ENCODE measurements at regions not wholly inside any gene's neighbourhood (a gene's known extent, or its start where the extent isn't known, plus 50 kb on each side); places are given as distances from the start of the nearest gene placed in this dataset.

DNA sequence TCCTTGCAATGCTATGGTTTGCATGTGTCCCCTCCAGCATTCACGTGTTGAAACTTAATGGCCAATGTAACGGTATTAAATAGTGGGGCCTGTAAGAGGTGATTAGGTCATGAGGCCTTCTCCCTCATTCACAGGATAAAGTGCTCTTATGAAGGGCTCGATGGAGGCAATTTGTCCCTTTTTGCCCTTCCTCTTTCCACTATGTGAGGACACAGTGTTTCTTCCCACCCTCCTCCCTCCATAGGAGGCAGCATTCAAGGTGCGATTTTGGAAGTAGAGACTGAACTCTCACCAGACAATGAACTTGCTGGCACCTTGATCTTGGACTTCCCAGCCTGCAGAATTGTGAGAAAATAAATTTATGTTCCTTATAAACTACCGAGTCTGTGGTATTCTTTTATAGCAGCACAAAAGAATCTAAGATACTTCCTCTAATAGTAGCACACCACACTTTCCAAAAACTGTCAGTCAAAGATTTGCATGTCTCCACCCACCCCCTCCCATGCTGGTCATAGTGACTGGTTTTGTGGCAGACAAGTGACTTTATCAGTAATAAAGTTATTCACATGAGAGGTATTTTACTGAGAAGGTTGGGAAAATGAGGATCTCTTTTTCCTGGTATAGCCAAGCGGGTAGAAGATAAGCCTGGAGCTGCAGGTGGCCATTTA lies 113.5 kb upstream of the TTC29 start:
- TF ChIP-seq JUND (IDR thresholded peaks at IDR 0.05; ENCODE audit: low read length) (no peak), TAF1 (IDR thresholded peaks at IDR 0.05; ENCODE audit: low read depth, low read length) (no peak), POLR2AphosphoS5 (IDR thresholded peaks at IDR 0.05; ENCODE audit: low read depth, low read length) (no peak), EGR1 (IDR thresholded peaks at IDR 0.05; ENCODE audit: borderline replicate concordance, low read depth, low read length) (no peak), POLR2A (IDR thresholded peaks at IDR 0.05; ENCODE audit: control extremely low read depth in 1 of 2, low read depth in 2 of 2, low read length in 2 of 2) (no peak), SIRT6 (IDR thresholded peaks at IDR 0.05; ENCODE audit: low read length) (no peak), EZH2 (IDR thresholded peaks at IDR 0.05; ENCODE audit: low read depth, low read length, severe bottlenecking) (no peak), SUZ12 (IDR thresholded peaks at IDR 0.05; ENCODE audit: low read length) (no peak), ZNF274 (IDR thresholded peaks at IDR 0.05; ENCODE audit: borderline replicate concordance, extremely low read depth, low read length) (no peak), SRF (IDR thresholded peaks at IDR 0.05; ENCODE audit: low read depth, low read length) (no peak), CEBPB (IDR thresholded peaks at IDR 0.05; ENCODE audit: low read depth, low read length) (no peak)
- TF ChIP-seq, protein P1, sequence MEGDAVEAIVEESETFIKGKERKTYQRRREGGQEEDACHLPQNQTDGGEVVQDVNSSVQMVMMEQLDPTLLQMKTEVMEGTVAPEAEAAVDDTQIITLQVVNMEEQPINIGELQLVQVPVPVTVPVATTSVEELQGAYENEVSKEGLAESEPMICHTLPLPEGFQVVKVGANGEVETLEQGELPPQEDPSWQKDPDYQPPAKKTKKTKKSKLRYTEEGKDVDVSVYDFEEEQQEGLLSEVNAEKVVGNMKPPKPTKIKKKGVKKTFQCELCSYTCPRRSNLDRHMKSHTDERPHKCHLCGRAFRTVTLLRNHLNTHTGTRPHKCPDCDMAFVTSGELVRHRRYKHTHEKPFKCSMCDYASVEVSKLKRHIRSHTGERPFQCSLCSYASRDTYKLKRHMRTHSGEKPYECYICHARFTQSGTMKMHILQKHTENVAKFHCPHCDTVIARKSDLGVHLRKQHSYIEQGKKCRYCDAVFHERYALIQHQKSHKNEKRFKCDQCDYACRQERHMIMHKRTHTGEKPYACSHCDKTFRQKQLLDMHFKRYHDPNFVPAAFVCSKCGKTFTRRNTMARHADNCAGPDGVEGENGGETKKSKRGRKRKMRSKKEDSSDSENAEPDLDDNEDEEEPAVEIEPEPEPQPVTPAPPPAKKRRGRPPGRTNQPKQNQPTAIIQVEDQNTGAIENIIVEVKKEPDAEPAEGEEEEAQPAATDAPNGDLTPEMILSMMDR (IDR thresholded peaks at IDR 0.05; ENCODE audit: control extremely low read depth in 1 of 3, insufficient read depth in 1 of 3, low read depth in 1 of 3, low read length in 3 of 3): no peak
- TF ChIP-seq, protein P2, sequence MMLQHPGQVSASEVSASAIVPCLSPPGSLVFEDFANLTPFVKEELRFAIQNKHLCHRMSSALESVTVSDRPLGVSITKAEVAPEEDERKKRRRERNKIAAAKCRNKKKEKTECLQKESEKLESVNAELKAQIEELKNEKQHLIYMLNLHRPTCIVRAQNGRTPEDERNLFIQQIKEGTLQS (IDR thresholded peaks at IDR 0.05; ENCODE audit: insufficient read depth, low read depth, low read length): no peak
- TF ChIP-seq, protein P3, sequence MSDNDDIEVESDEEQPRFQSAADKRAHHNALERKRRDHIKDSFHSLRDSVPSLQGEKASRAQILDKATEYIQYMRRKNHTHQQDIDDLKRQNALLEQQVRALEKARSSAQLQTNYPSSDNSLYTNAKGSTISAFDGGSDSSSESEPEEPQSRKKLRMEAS (IDR thresholded peaks at IDR 0.05): no peak
